ENCODE measurements at regions not wholly inside any gene's neighbourhood (a gene's known extent, or its start where the extent isn't known, plus 50 kb on each side); places are given as distances from the start of the nearest gene placed in this dataset.

DNA sequence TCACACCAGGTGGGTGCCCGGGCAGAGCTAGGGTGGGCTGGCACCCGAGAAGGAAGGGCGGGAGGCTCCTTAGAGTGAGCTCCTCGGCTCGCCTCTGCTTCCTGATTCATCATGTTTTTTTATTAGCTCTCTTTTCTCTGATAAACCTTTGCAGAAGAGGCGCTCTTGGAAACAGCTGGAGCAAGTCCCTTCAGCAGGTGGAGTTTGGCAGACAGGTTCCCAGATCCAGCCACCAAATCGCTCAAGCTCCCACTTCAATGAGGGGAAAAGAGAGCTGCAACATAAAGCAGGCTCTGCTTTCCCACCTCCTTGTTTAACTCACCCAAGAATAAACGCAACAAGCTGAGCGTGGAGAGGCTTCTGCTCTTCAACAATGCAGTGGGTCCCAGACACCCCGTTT lies 244.8 kb downstream of the TSHZ3 start:
- WGBS: 49% methylated on average over 10 of the region's 10 CpGs
- Histone ChIP-seq H3K27me3 (replicated peaks; ENCODE audit: insufficient read depth) (no peaks in the 10 kb centered on the region), H3K27ac (no peak overlapping the region), H3K36me3 (no peaks in the 10 kb centered on the region), H3K9me3 (no peaks in the 10 kb centered on the region), H3K4me3 (no peak overlapping the region), H3K4me1 (replicated peaks) (no peaks in the 10 kb centered on the region)
- TF ChIP-seq POLR2AphosphoS5 (IDR thresholded peaks at IDR 0.05) (no peak), POLR2A (IDR thresholded peaks at IDR 0.05) (no peak)
- TF ChIP-seq, protein P1, sequence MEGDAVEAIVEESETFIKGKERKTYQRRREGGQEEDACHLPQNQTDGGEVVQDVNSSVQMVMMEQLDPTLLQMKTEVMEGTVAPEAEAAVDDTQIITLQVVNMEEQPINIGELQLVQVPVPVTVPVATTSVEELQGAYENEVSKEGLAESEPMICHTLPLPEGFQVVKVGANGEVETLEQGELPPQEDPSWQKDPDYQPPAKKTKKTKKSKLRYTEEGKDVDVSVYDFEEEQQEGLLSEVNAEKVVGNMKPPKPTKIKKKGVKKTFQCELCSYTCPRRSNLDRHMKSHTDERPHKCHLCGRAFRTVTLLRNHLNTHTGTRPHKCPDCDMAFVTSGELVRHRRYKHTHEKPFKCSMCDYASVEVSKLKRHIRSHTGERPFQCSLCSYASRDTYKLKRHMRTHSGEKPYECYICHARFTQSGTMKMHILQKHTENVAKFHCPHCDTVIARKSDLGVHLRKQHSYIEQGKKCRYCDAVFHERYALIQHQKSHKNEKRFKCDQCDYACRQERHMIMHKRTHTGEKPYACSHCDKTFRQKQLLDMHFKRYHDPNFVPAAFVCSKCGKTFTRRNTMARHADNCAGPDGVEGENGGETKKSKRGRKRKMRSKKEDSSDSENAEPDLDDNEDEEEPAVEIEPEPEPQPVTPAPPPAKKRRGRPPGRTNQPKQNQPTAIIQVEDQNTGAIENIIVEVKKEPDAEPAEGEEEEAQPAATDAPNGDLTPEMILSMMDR (IDR thresholded peaks at IDR 0.05): no peak
- DNase-seq (ENCODE audit: low spot score): no peak
- intact Hi-C loops (cut with DNase I): no loop called here

DNA sequence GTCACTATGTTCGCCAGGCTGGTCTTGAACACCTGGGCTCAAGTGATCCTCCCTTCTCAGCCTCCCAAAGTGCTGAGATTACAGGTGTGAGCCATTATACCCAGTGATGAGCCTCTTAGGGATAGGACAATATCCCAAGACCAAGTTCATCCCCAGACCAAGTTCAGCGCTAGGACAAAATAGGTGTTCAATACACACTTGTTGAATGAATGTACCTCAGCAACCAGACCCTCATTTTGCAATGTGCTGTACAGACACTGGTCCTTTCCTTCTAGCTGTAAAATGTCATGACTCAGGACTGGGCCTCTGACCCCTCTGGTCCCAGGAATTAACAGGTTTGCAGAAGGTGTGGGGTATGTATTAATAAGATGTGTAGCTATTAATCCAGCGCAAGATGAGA lies 246.0 kb downstream of the TSHZ3 start:
- WGBS: 94% methylated on average over 3 of the region's 3 CpGs
- TF ChIP-seq POLR2AphosphoS5 (IDR thresholded peaks at IDR 0.05): no peak
- TF ChIP-seq POLR2A (IDR thresholded peaks at IDR 0.05): no peak
- TF ChIP-seq, protein P1 (IDR thresholded peaks at IDR 0.05): no peak
- intact Hi-C loops (cut with DNase I): no loop called here
- Histone ChIP-seq H3K27ac (no peak overlapping the region), H3K4me1 (replicated peaks) (no peaks in the 10 kb centered on the region), H3K36me3 (no peaks in the 10 kb centered on the region), H3K4me3 (no peak overlapping the region), H3K9me3 (no peaks in the 10 kb centered on the region), H3K27me3 (replicated peaks; ENCODE audit: insufficient read depth) (no peaks in the 10 kb centered on the region)
- DNase-seq (ENCODE audit: low spot score): no peak

DNA sequence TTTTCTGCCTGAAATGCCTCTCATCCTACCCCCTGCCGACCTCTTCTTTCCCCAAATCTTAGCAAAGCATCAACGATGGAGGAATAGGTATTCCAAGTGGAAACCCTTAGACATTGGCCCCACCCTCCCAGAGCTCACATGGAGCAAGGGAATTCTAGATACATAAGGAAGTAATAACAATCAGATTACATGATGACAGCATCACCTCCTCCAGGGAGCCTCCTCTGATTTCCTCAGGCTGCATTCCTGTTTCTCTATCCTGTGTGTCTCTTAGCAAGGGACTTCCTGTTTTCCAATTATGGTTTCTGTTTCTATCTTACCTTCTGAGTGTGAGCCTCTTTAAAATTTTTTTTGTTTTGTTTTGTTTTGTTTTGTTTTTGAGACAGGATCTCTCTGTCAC lies 246.6 kb downstream of the TSHZ3 start:
- TF ChIP-seq, protein P1 (IDR thresholded peaks at IDR 0.05): no peak
- TF ChIP-seq POLR2A (IDR thresholded peaks at IDR 0.05) (no peak), POLR2AphosphoS5 (IDR thresholded peaks at IDR 0.05) (no peak)

DNA sequence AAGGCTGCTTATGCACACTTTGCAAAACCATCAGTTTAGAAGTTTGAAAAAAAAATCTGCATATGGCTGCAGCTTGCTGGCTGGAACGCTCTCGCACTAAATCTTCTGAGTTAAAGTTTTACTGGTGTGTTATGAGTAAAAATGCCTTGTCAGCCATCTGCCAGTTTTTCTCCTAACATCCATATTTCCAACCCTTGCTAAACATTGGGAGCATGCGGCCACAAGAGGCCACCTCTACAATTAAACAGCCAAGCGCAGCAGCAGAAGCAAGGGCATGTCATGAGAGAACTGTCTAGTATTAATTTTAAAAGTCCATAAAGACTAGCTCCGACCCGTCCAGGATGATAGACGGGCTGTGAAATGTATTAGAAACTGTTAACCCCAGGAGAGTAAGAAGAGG lies 248.3 kb downstream of the TSHZ3 start:
- H3K36me3 ChIP-seq: no peaks in the 10 kb centered on the region
- TF ChIP-seq POLR2AphosphoS5 (IDR thresholded peaks at IDR 0.05) (no peak), POLR2A (IDR thresholded peaks at IDR 0.05) (no peak)
- TF ChIP-seq, protein P1 (IDR thresholded peaks at IDR 0.05): no peak
- WGBS: 42% methylated on average over 7 of the region's 7 CpGs
- intact Hi-C loops (cut with DNase I): no loop called here
- H3K4me1 ChIP-seq (replicated peaks): no peaks in the 10 kb centered on the region
- DNase-seq (ENCODE audit: low spot score): no peak
- H3K27ac ChIP-seq: no peak overlapping the region
- no peaks in the 10 kb centered on the region for H3K27me3 ChIP-seq (replicated peaks; ENCODE audit: insufficient read depth)
- no peaks in the 10 kb centered on the region for H3K9me3 ChIP-seq
- no peak overlapping the region for H3K4me3 ChIP-seq

More for the DNA sequence above, 246.6 kb downstream of the TSHZ3 start:
- no peaks in the 10 kb centered on the region for H3K36me3 ChIP-seq
- no peaks in the 10 kb centered on the region for H3K4me1 ChIP-seq (replicated peaks)
- H3K9me3 ChIP-seq: no peaks in the 10 kb centered on the region
- no peak overlapping the region for H3K27ac ChIP-seq
- WGBS: 88% methylated on average over 2 of the region's 2 CpGs
- intact Hi-C loops (cut with DNase I): no loop called here
- no peak for DNase-seq (ENCODE audit: low spot score)
- no peak overlapping the region for H3K4me3 ChIP-seq
- H3K27me3 ChIP-seq (replicated peaks; ENCODE audit: insufficient read depth): no peaks in the 10 kb centered on the region

DNA sequence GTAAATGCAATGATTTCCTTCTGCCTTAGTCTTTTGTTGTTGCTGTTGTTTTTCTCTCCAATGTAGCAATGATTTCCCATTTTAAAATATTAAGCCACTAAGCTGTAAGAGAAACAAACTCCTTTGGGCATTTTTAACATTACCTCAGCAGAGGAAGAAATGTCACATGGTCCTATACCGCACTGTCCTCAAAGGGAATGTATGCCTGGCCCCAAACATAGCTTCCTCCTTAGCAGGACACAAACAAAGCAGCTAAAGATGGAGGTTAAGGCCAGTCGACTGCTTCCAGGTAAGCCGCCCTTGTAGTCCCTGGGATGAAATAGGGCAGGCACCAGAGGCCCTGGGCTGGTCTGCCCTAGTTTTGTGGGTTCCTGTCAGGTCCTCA lies 249.0 kb downstream of the TSHZ3 start:
- H3K4me3 ChIP-seq: no peak overlapping the region
- no peaks in the 10 kb centered on the region for H3K9me3 ChIP-seq

More for the DNA sequence above, 249.0 kb downstream of the TSHZ3 start:
- no peak for DNase-seq (ENCODE audit: low spot score)
- Histone ChIP-seq H3K36me3 (no peaks in the 10 kb centered on the region), H3K27ac (no peak overlapping the region), H3K4me1 (replicated peaks) (no peaks in the 10 kb centered on the region), H3K27me3 (replicated peaks; ENCODE audit: insufficient read depth) (no peaks in the 10 kb centered on the region)
- TF ChIP-seq POLR2AphosphoS5 (IDR thresholded peaks at IDR 0.05) (no peak), POLR2A (IDR thresholded peaks at IDR 0.05) (no peak)
- TF ChIP-seq, protein P1 (IDR thresholded peaks at IDR 0.05): no peak
- intact Hi-C loops (cut with DNase I): no loop called here
- 92% methylated on average over 3 of the region's 3 CpGs for WGBS

All from prostate gland (tissue), 2 donors.